Endothelial cell of umbilical vein (primary cell): ENCODE measurements at regions not wholly inside any gene's neighbourhood (a gene's known extent, or its start where the extent isn't known, plus 50 kb on each side); places are given as distances from the start of the nearest gene placed in this dataset.

Experiments used
- BruUV-seq: library from RNA; stranded (reverse); fragments of 400-500 nt; replicated peaks from 2 replicates; lab custom pipeline; 2021; lab: Mats Ljungman, UMichigan
- CTCF ChIA-PET: fragments of 300-600, 350-600 bp; sonication (Branson Sonifier 250); formaldehyde crosslinking; loops from one replicate; lab custom pipeline; 2021; ENCODE audit warnings: antibody characterized with exemption, inconsistent platforms; lab: Charles Lee
- POLR2A ChIA-PET: fragments of 300-600, 350-600 bp; sonication (Branson Sonifier 250); formaldehyde crosslinking; loops from one replicate; lab custom pipeline; 2021; ENCODE audit warnings: antibody characterized with exemption, inconsistent platforms; lab: Charles Lee
- DNase-seq: peaks from one replicate; pipeline ENCODE4 v3.0.0-alpha.2; 2011; ENCODE audit warnings: low read depth, low spot score
- FAIRE-seq: peaks from 2 replicates; lab custom pipeline; 2011; peaks lifted over from hg19 to GRCh38; lab: Jason Lieb, UNC
- H2AFZ ChIP-seq: 2 replicates; pipeline ENCODE4 v1.6.0; 2012; ENCODE audit warnings: low read depth, low read length, control low read depth, inconsistent platforms
- H3K27ac ChIP-seq: 2 replicates; pipeline ENCODE4 v1.5.1; 2011; ENCODE audit warnings: low read depth, mild to moderate bottlenecking, control low read depth, low read length, moderate library complexity; ENCODE audit not compliant: insufficient read depth
- H3K27me3 ChIP-seq, 2 experiments: 2 replicates each; pipeline versions ENCODE4 v1.6.0 to v1.6.1; 2011; ENCODE audit warnings: low read length in 2 of 2, mixed read lengths in 1 of 2; ENCODE audit not compliant: control insufficient read depth in 2 of 2, insufficient read depth in 2 of 2
- H3K36me3 ChIP-seq, 2 experiments: 2 replicates in 1 of 2; 3 replicates in 1 of 2; pipeline ENCODE4 v1.5.1; 2011; ENCODE audit warnings: low read length in 2 of 2, mild to moderate bottlenecking in 1 of 2, moderate library complexity in 1 of 2; ENCODE audit not compliant: control insufficient read depth in 2 of 2, insufficient read depth in 2 of 2; ENCODE audit errors: extremely low read depth in 1 of 2
- H3K4me1 ChIP-seq: 3 replicates; pipeline ENCODE4 v1.5.1; 2011; ENCODE audit warnings: mild to moderate bottlenecking, low read length; ENCODE audit not compliant: control insufficient read depth, insufficient read depth; ENCODE audit errors: extremely low read depth
- H3K4me2 ChIP-seq: 2 replicates; pipeline ENCODE4 v1.6.1; 2011; ENCODE audit warnings: low read length, control low read depth, mixed read lengths; ENCODE audit not compliant: insufficient read depth
- H3K4me3 ChIP-seq, 3 experiments: fragments of 200-600 bp in 1 of 3; sonication (generic), shearing (Covaris generic) in 1 of 3; replicated peaks in 1 of 3; 2 replicates each; pipeline ENCODE4 v1.5.1; 2011 to 2016; ENCODE audit warnings: control low read depth in 3 of 3, low read length in 3 of 3, mild to moderate bottlenecking in 2 of 3, inconsistent platforms in 1 of 3, low read depth in 1 of 3, moderate library complexity in 1 of 3; ENCODE audit not compliant: insufficient read depth in 1 of 3
- H3K79me2 ChIP-seq: 2 replicates; pipeline ENCODE4 v1.6.0; 2012; ENCODE audit warnings: low read length, inconsistent platforms; ENCODE audit not compliant: control insufficient read depth, insufficient read depth
- H3K9ac ChIP-seq: replicated peaks from 2 replicates; pipeline ENCODE3; 2011; ENCODE audit warnings: low read length, control low read depth; ENCODE audit not compliant: insufficient read depth; ENCODE audit errors: extremely low read depth
- H3K9me1 ChIP-seq: replicated peaks from 3 replicates; pipeline ENCODE4 v1.6.0; 2011; ENCODE audit warnings: mild to moderate bottlenecking, low read length; ENCODE audit not compliant: control insufficient read depth, insufficient read depth; ENCODE audit errors: extremely low read depth
- H3K9me3 ChIP-seq: replicated peaks from 2 replicates; pipeline ENCODE4 v1.5.1; 2012; ENCODE audit warnings: low read length, inconsistent platforms; ENCODE audit not compliant: control insufficient read depth, insufficient read depth
- H4K20me1 ChIP-seq: replicated peaks from 2 replicates; pipeline ENCODE3; 2011; ENCODE audit warnings: mild to moderate bottlenecking, low read length; ENCODE audit not compliant: control insufficient read depth, insufficient read depth; ENCODE audit errors: extremely low read depth
- EZH2 ChIP-seq: IDR thresholded peaks from 2 replicates; pipeline ENCODE4 v1.6.1; 2012; ENCODE audit warnings: borderline replicate concordance, low read depth, mild to moderate bottlenecking, moderate library complexity, low read length, inconsistent platforms; ENCODE audit not compliant: severe bottlenecking
- FOS ChIP-seq: IDR thresholded peaks from 2 replicates; pipeline ENCODE4 v1.6.1; 2011; ENCODE audit warnings: mild to moderate bottlenecking, low read length, moderate library complexity, borderline replicate concordance; ENCODE audit not compliant: insufficient read depth
- GATA2 ChIP-seq: IDR thresholded peaks from 2 replicates; pipeline ENCODE4 v1.7.0; 2011; ENCODE audit warnings: low read depth, mild to moderate bottlenecking, moderate library complexity, mixed read lengths, low read length; ENCODE audit not compliant: insufficient read length, insufficient read depth
- JUN ChIP-seq: IDR thresholded peaks from 2 replicates; pipeline ENCODE4 v1.6.1; 2011; ENCODE audit warnings: borderline replicate concordance, low read depth; ENCODE audit not compliant: insufficient read length, insufficient read depth
- MYC ChIP-seq: IDR thresholded peaks from one replicate; pipeline ENCODE4 v1.6.1; 2011; ENCODE audit warnings: mild to moderate bottlenecking, low read depth, low read length
- POLR2A ChIP-seq: IDR thresholded peaks from 2 replicates; pipeline ENCODE4 v1.6.1; 2012; ENCODE audit warnings: low read depth, mild to moderate bottlenecking, control low read depth, low read length
- POLR2AphosphoS5 ChIP-seq: IDR thresholded peaks from 2 replicates; pipeline ENCODE4 v1.6.1; 2012; ENCODE audit warnings: low read depth, mild to moderate bottlenecking, control low read depth, low read length, moderate library complexity; ENCODE audit not compliant: insufficient read depth
- dilution Hi-C: fragments of 300-500 bp; cut with MboI; formaldehyde crosslinking; loops from one replicate; pipeline ENCODE4 v1.15.0; 2019; ENCODE audit warnings: low sequenced_read_pairs; ENCODE audit not compliant: extremely low pct_ligation_motif_present
- intact Hi-C: fragments of 100-400 bp; cut with micrococcal nuclease; formaldehyde crosslinking; loops from one replicate; pipeline ENCODE4 v1.10.0; 2022
- TF ChIP-seq, protein P1 (sequence below): IDR thresholded peaks from 2 replicates; pipeline ENCODE4 v1.6.1; 2011; ENCODE audit not compliant: insufficient read depth, insufficient read length
- TF ChIP-seq, protein P2 (sequence below), 2 donors: IDR thresholded peaks; 1 replicate in 1 of 2; 2 replicates in 1 of 2; pipeline ENCODE4 v1.5.1; 2011; ENCODE audit warnings: low read length in 2 of 2, mild to moderate bottlenecking in 2 of 2, moderate library complexity in 2 of 2, control low read depth in 1 of 2, inconsistent platforms in 1 of 2, low read depth in 1 of 2; ENCODE audit not compliant: insufficient read depth in 1 of 2; ENCODE audit errors: extremely low read depth in 1 of 2

- dilution Hi-C loops (no loop called here), intact Hi-C loops (loop anchor here (2.0 to 5.0 kb wide), 2 partner anchors 22 to 61 kb away; no protein-coding TSS in a partner anchor)
- BruUV-seq = no TSS peak
- Histone ChIP-seq H3K4me2 (peak overlapping the region; percentile 42), H2AFZ (peak overlapping the region; percentile 30), H3K9me3 (no peaks in the 10 kb centered on the region), H3K4me3 (no peak overlapping the region), H3K4me1 (peaks cover 3% of the 10 kb centered on the region), H3K36me3 (no peaks in the 10 kb centered on the region), H4K20me1 (no peaks in the 10 kb centered on the region), H3K9ac (no peak overlapping the region), H3K27ac (no peak overlapping the region), H3K9me1 (no peaks in the 10 kb centered on the region), H3K27me3 (no peaks in the 10 kb centered on the region), H3K79me2 (no peaks in the 10 kb centered on the region)
- POLR2A ChIA-PET = no interaction called here
- FAIRE-seq (peak; percentile 44), DNase-seq (peak; percentile 20)
- CTCF ChIA-PET = interaction anchor here (0.8 to 4.5 kb wide), 13 partner anchors 8 to 489 kb away, joined by 3 to 50 read pairs (median 6); no protein-coding TSS in a partner anchor
- TF ChIP-seq, protein P1, sequence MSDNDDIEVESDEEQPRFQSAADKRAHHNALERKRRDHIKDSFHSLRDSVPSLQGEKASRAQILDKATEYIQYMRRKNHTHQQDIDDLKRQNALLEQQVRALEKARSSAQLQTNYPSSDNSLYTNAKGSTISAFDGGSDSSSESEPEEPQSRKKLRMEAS = no peak
- no peak for TF ChIP-seq POLR2AphosphoS5
- no peak for TF ChIP-seq POLR2A
- no peak for TF ChIP-seq MYC
- no peak for TF ChIP-seq JUN
- no peak for TF ChIP-seq FOS
- TF ChIP-seq, protein P2, sequence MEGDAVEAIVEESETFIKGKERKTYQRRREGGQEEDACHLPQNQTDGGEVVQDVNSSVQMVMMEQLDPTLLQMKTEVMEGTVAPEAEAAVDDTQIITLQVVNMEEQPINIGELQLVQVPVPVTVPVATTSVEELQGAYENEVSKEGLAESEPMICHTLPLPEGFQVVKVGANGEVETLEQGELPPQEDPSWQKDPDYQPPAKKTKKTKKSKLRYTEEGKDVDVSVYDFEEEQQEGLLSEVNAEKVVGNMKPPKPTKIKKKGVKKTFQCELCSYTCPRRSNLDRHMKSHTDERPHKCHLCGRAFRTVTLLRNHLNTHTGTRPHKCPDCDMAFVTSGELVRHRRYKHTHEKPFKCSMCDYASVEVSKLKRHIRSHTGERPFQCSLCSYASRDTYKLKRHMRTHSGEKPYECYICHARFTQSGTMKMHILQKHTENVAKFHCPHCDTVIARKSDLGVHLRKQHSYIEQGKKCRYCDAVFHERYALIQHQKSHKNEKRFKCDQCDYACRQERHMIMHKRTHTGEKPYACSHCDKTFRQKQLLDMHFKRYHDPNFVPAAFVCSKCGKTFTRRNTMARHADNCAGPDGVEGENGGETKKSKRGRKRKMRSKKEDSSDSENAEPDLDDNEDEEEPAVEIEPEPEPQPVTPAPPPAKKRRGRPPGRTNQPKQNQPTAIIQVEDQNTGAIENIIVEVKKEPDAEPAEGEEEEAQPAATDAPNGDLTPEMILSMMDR (IDR thresholded peaks at IDR 0.05; ENCODE audit: extremely low read depth in 1 of 2, insufficient read depth in 1 of 2, low read depth in 1 of 2, low read length in 2 of 2) = no peak
- TF ChIP-seq EZH2 = no peak
- TF ChIP-seq GATA2 = no peak
Measured at GRCh38 chr18:10033016-10033399, 119.2 kb downstream of the VAPA start.
